Posterior vena cava (tissue), 2 donors: ENCODE measurements at regions not wholly inside any gene's neighbourhood (a gene's known extent, or its start where the extent isn't known, plus 50 kb on each side); places are given as distances from the start of the nearest gene placed in this dataset.
"Not testable (repeated sequence)": the region's sequence is repeated elsewhere in the genome, so short reads cannot be mapped to it uniquely, and the experiment has no call there.

Source experiments
- DNase-seq: peaks from one replicate; pipeline ENCODE4 v3.0.0-alpha.2; 2020; ENCODE audit warnings: low spot score
- intact Hi-C, 2 donors: fragments of 100-400 bp; cut with DNase I; formaldehyde crosslinking; loops; one replicate each; pipeline versions ENCODE4 v1.14.1 to v1.14.2; 2022 to 2023
- donor health status: DM: yes; HTN: yes; CAD: no.
- donor health status: DM: yes; HTN: yes; CAD: no.

DNA sequence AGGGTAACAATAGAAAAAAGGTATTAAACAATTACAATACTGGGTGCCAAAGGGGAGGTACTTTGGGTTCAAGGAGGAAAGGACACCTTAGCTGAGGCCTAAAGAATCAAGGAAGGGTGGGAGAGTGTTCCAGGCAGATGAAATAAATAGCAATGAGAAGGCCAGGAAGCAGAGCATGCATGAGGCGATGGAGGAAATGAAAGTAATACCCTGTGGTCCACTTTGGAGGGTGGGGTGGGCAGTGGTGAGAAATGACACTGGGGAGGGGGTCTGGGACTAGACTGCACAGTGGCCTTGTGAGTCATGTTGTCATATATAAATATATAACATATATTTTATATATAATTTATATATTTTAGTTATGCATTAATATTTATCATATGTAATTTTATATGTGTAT, 55.9 kb downstream of the BHLHE40 start:
- DNase-seq: no peak
- intact Hi-C loops: no loop called here

DNA sequence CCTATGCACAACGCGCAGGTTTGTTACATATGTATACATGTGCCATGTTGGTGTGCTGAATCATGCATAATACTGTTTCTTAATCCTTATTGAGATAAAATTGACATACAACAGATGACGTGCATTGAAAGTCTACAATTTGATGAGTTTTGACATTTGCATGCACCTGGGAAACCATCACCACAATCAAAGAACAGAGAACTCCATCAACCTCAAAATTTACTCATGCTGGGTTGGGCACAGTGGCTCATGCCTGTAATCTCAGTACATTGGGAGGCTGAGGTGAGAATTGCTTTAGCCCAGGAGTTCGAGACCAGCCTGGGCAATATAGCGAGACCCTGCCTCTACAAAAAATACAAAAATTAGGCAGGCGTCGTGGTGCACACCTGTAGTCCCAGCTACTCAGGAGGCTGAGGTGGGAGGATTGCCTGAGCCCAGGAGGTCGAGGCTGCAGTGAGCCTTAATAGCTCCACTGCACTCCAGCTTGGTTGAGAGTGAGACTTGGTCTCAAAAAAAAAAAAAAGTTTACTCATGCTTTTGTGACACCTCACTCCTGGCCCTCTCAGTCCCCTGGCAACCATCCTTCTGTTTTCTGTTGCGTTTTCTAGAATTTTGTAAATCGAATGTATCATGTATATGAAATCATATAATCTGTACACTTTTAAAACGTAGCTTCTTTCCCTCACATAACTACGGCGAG, 56.6 kb downstream of the BHLHE40 start:
- intact Hi-C loops: no loop called here
- no peak for DNase-seq

DNA sequence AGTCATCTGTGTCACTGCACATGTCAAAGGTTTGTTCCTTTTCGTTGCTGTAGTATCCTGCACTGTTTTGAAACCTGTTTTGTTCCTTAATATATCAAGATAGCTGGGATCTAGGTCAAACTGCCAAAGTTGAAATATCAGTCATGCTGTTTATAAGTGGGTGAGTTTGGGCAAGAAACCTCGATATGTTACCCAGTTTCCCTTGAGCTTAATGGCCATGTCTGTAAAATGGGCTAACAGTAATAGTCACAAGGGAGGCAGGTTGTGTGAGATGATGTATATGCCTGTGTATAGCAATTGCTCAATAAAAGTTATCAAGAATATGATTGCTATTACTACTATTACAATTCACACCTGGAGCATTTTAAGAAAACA, 57.1 kb downstream of the BHLHE40 start:
- no peak for DNase-seq
- intact Hi-C loops: no loop called here

DNA sequence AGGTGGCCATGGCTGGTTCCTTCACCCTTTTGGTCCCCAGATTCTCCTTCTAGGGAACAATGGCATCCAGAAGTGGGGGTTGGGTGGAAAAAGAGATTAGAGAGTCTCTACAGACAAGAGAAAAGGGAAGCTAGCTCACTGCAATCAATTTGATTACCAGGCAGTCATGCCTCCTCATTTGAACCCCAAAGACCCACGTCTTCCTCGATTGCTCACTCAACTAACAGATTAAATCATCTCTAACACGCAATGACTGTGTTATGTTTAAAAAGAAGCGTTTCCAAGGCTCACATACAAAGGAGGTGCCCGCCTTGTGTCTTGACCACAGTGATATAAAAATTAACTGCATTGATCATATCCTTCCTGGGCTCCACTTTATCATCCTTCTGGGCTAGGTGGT, 57.6 kb downstream of the BHLHE40 start:
- intact Hi-C loops: no loop called here
- DNase-seq: no peak

DNA sequence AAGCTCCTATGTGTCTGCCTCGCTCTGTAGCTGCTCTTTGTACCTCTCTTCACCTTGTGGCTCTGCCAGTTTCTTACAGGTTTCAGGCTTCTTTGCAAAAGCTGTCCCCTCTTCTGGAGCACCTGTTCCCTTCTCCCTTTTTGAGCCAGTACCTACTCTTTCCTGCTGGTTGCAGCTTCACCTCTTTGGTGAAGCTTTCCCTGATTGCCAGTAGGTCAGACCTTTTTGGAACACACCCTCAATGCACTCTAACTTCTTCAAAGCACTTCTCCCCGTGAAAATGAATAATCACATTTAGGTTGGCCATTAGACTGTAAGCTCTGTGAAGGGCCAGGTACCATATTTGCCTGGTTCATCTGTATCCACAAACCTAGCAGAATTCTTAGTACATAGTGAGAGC, 60.3 kb downstream of the BHLHE40 start:
- intact Hi-C loops: no loop called here

DNA sequence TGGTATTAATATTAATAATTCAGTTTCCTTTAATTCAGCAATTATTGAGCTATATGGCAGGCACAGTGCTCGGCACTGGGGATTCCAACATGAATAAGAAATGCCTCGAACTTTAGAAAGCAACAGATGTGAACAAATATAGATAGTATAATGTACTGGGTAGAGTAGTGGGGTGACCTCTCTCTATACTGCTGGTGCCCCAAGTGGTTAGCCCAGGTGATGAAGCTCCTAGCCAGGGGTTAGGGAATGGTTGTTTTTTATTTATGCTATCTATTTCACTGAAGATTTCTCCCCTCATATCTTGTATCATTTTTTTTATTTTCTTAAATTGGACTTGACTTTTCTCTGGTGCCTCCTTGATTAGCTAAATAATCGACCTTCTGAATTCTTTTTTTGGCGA, 62.1 kb downstream of the BHLHE40 start:
- no peak for DNase-seq
- intact Hi-C loops: no loop called here

More for the DNA sequence above, 60.3 kb downstream of the BHLHE40 start:
- no peak for DNase-seq

DNA sequence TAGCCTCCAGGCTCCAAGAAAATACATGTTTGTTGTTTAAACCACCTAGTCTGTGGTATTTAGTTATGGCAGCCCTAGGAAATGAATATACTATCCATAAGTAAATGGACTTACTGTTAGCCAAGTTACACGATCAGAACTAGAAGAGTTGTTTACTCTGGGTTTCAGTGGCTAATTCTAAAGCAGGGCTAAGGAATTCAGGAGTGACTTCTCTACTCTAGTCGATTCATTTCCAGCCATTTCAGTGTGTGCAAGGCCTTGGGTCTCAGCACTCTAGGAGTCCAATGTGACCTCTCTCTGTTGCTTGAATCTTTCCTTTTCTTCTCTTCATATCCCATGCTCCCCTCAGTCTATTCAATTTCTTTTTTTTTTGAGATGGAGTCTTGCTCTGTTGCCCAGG, 66.7 kb downstream of the BHLHE40 start:
- no peak for DNase-seq
- intact Hi-C loops: no loop called here

DNA sequence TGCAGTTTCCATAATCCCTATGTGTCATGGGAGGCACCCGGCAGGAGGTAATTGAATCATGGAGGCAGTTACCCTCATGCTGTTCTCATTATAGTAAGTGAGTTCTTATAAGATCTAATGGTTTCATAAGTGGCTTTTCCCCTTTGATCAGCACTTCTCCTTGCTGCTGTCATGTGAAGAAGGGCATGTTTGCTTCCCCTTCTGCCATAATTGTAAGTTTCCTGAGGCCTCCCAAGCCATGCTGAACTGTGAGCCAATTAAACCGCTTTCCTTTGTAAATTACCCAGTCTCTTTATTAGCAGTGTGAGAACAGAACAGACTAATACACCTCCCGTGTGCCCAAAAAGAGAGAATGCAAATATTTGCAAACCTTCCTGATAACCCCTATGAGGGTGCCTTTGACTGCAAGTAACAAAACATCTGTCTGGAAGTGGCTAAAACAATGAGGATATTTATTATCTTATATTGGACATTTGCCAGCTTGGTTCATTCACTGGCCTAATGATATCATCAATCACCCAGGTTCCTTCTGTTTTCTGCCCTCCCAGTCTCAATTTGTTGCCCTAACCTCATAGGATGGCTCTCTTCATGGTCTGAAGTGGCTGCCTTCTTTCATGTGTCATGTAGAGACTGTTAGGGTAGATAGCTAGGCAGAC, 68.7 kb downstream of the BHLHE40 start:
- intact Hi-C loops: no loop called here
- no peak for DNase-seq

DNA sequence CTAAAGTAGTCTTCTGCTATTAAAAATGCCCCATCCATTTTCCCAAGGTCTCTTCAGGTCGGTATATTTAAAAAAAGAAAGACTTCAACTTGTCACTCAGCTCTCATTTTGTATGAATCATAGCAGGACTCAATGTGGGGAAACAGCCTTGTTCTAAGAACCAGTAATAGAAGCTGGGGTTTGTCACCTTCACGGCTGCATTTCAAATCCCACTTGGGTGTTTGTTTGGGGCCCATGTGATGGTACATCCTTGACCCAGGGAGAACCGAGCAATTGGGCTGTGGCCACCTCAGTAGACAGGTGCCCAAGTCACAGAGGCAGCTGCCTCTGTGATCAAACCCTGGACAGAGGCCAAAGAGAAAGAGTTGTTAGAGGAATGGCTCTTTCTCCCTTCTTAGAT, 70.3 kb upstream of the ARL8B start:
- DNase-seq: no peak
- intact Hi-C loops: no loop called here

DNA sequence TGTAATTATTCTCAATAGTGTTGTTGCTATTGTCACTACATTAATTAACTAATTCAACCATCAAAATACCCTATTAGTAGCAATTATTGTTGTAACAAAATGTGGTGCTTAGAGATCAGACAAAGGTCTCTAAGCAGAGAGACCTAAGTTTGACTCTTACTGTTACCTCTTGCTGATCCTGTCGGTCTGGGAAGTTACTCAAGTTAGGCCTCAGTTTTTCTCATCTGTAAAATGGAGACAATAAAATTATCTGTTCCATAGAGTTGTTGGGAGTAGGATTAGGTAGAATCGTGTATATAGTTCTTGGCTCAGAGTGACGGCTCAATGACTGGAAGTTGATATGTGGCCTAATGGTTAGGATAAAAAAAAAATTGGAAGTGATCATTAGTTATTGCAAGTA, 69.8 kb upstream of the ARL8B start:
- intact Hi-C loops: no loop called here
- DNase-seq: no peak

DNA sequence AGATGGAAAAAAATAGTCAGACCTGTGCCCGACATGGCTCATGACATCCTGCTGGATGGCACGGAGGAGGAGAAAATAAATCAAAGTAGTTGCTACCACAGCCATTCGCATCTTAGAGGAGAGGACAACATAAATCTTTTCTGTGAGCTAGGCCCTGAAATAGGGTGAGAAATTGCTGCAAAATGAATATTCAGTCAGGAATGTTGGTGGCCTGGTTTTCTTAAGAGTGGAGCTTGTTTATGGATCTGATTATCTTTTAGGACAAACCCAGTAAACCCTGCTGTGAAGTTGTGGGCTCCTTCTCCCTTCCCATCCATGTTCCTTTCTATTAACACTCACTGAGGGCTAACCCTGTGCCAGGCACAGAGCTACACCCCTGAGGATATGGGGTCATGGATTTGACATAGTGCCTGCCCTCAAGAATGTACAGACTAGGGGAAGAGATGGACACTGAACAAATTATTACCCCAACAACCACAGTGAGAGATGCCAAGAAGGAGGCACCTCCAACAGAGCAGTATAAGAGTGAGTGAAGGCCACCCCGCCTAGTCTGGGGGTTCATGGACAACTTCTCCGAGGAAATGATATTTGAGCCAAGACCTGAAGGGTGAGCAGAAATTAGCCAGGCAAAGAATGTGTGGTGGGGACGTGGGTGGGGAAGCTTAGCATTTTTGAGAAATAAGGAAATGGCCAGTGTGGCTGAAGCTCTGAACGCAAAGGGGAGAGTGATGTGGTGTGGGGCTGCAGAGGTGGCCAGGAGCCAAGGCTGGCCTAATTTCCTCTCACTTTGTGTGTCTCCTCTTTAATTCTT, 68.9 kb upstream of the ARL8B start:
- DNase-seq: peak; percentile 84

DNA sequence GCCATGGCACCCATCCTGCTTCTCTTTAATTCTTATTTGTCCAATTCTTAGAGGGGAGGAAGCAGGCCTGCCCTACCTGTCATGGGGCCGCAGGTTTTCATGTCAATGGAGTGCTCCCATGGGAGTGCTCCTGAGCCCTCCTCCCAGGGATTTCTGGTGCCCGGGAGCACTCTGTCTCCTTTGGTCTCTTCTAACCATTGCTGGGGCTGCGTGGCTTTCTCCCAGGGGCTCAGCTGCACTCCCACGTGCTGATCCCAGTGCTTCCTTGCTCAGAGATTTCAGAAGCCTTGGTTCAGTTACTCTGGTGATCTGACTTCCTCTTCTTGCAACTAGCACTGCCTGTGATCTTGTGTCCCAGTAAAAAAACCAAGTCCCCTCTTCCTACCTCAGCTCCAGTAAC, 68.0 kb upstream of the ARL8B start:
- intact Hi-C loops: no loop called here
- DNase-seq: no peak

More for the DNA sequence above, 68.9 kb upstream of the ARL8B start:
- intact Hi-C loops: no loop called here

DNA sequence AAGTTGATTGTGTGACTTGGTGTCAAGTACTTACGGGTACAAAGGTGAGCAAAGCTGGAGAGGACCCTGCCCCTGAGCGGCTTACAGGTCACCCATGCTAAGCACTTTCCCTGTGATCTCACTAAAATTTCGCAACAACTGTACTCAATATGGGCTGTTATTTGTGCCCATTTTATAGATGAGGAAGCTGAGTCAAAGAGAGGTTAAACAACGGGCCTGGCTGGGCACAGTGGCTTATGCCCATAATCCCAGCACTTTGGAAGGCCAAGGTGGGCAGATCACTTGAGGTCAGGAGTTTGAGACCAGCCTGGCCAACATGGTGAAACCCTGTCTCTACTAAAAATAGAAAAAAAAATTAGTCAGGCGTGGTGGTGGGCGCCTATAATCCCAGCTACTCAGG, 67.5 kb upstream of the ARL8B start:
- intact Hi-C loops, DNase-seq: not testable (repeated sequence)

DNA sequence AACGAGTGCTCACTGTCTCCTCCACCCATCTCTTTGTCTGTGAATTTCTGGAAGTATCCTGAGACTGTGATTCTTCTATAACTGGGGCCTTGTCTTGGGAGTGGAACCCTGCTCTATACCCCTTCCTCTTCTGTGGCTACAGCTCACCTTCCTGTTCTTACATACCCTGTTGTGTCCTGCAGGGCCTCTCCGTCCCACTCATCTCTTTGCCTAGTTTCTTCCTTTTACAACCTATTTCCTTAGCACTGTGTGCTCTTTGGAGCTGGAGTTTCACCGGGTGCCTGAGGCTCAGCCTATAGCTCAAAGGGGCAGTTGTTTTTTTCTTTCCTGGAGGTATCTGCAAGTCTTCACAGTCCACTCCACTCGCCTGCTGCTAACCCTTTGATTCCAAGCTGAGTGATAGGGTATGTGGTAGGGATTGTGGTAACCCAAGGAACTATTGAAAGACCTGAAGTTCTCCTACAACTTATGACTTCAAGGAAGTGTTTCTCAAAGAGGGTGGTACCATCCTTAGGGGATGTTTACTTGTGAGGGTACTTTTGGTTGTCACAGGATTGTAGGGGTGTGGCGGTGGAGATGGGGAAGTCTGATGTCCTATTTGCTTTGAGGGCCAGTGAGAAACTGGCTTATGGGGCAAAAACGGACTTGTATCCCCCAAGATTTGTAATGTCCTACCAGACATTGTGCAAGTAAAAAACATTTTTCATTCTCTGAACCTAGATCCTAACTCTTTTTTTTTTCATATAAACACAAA, 66.6 kb upstream of the ARL8B start:
- intact Hi-C loops: loop anchor here (5.0 kb wide), 2 partner anchors 343 to 353 kb away; no protein-coding TSS in a partner anchor
- DNase-seq: no peak

DNA sequence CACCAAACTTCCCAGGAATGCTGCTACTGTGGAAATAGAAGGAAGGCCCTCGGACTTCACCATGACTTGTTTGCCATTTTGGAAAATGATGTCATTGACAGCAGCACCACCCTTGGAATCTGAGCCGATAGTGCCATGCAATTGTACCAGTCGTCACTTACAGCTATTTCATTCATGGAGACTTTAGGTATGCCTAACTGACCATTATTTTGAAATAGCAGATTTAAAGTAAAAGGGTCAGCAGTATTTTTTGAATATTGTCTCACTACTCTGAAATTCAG, 66.0 kb upstream of the ARL8B start:
- intact Hi-C loops: loop anchor here (5.0 kb wide), 2 partner anchors 344 to 354 kb away; no protein-coding TSS in a partner anchor
- DNase-seq: no peak

DNA sequence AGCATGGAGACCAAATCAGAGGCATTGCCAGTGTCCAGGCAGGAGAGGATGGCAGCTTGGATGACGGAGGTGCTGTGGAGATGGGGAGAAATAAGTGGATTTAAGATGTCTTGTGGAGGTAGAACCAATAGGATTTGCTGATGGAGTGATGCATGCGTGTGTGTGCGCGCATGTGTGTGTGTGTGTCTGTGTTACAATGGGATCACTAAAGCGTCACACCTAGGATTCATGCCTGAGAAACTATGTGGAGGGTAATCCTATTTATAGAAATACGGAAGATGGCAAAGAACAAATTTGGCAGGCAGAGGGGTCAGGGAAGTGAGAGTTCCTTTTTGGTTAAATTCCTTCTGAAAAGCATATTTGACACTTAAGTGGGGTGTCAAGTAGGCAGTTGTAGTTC, 64.8 kb upstream of the ARL8B start:
- intact Hi-C loops: loop anchor here (5.0 kb wide), 2 partner anchors 345 to 355 kb away; no protein-coding TSS in a partner anchor
- DNase-seq: no peak

DNA sequence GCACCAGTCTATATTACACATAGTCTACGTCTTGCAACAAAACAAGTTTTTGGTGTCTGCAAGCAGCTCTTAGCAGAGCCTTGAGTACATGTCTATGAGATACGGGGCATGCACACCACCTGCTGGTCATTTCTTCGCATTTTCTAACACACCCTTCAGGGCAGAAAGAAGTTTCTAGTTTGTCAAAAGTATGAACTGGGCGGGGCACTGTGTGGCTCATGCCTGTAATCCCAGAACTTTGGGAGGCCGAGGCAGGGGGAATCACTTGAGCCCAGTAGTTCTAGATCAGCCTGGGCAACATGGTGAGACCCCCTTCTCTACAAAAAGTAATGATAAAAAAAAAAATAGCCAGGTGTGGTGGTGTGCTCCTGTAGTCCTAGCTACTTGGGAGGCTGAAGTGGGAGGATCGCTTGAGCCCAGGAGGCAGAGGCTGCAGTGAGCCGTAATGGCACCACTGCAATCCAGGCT, 64.2 kb upstream of the ARL8B start:
- DNase-seq: peak; percentile 84
- intact Hi-C loops: loop anchor here (5.0 kb wide), 2 partner anchors 346 to 356 kb away; no protein-coding TSS in a partner anchor

DNA sequence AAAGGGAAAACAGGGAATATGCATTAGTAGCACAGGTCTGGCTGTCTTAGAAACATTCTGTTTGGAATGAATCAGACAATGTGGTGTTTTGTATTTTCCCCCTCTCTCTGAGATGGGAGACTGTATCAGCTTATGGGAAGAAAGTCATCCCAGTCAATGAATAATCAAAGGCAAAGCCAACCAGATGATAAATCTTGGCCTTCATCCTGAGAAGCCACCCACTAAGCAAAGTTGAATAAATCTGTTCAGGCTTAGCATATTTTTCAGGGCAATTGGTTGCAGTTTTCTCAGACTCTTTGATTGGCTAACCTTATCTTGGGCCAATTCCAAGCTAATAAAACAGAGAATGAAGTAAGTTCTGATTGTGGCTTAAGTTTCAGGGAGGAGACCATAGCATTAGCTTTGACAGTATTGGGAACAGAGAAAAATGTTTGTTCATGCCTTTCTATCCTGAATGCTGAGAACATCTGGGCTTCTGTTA, 63.6 kb upstream of the ARL8B start:
- intact Hi-C loops: loop anchor here (5.0 kb wide), 2 partner anchors 346 to 356 kb away; no protein-coding TSS in a partner anchor
- no peak for DNase-seq

DNA sequence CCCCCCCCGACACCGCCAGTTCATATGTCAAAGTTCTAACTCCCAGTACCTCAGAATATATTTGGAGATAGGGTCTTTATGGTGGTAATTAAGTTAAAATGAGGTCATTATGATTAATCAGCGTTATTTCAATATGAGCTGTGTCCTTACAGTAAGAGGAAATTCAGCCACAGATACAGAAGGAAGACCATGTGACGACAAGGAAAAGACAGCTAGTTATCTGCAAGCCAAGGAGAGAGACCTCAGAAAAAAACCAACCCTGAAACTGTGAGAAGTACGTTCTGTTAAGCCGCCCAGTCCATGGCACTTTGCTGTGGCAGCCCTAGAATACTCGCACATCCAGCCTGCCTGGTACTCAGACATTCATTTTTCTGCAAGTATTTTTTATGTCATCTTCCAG, 62.3 kb upstream of the ARL8B start:
- intact Hi-C loops: loop anchor here (5.0 kb wide), 2 partner anchors 347 to 357 kb away; no protein-coding TSS in a partner anchor
- no peak for DNase-seq
